Tibial artery (tissue), 4 donors: ENCODE measurements at regions not wholly inside any gene's neighbourhood (a gene's known extent, or its start where the extent isn't known, plus 50 kb on each side); places are given as distances from the start of the nearest gene placed in this dataset.

ENCODE experiments used
- DNase-seq, 2 donors: peaks; one replicate each; pipeline ENCODE4 v3.0.0-alpha.2; 2019
- H3K27ac ChIP-seq, 2 donors: fragments of 200-600 bp; sonication (generic) in 1 of 2; 1 replicate in 1 of 2; 2 replicates in 1 of 2; pipeline ENCODE4 v1.5.1; 2018 to 2019; ENCODE audit warnings: mild to moderate bottlenecking in 1 of 2
- H3K27me3 ChIP-seq, 2 donors: fragments of 200-600 bp; sonication (generic) in 1 of 2; one replicate each; pipeline versions ENCODE4 v1.5.1 to v1.6.0; 2016 to 2019
- H3K36me3 ChIP-seq, 3 donors: fragments of 200-600 bp; sonication (generic) in 2 of 3; one replicate each; pipeline ENCODE4 v1.5.1; 2016 to 2019; ENCODE audit warnings: mild to moderate bottlenecking in 2 of 3
- H3K4me1 ChIP-seq, 4 donors: fragments of 200-600 bp; sonication (generic) in 2 of 4; 1 replicate in 3 of 4; 2 replicates in 1 of 4; pipeline ENCODE4 v1.5.1; 2016 to 2019
- H3K4me3 ChIP-seq, 2 donors: fragments of 200-600 bp; sonication (generic) in 1 of 2; 1 replicate in 1 of 2; 2 replicates in 1 of 2; pipeline ENCODE4 v1.5.1; 2018 to 2019; ENCODE audit warnings: mild to moderate bottlenecking in 2 of 2
- H3K9me3 ChIP-seq, 3 donors: fragments of 200-600 bp; sonication (generic) in 1 of 3; one replicate each; pipeline ENCODE4 v1.5.1; 2016 to 2019
- CTCF ChIP-seq, 2 experiments: fragments of 200-600 bp in 1 of 2; fragments of 450-650 bp in 1 of 2; IDR thresholded peaks; one replicate each; pipeline ENCODE4 v1.5.1; 2017 to 2019; ENCODE audit warnings: antibody characterized with exemption in 2 of 2, mild to moderate bottlenecking in 1 of 2, moderate library complexity in 1 of 2
- intact Hi-C: fragments of 100-400 bp; cut with DNase I; formaldehyde crosslinking; loops from one replicate; pipeline ENCODE4 v1.15.0; 2023; ENCODE audit warnings: low total_unique reads

- Histone ChIP-seq H3K4me1 (no peaks in the 10 kb centered on the region), H3K27ac (no peak overlapping the region), H3K9me3 (no peaks in the 10 kb centered on the region), H3K4me3 (no peak overlapping the region), H3K27me3 (no peaks in the 10 kb centered on the region), H3K36me3 (no peaks in the 10 kb centered on the region)
- TF ChIP-seq CTCF (IDR thresholded peaks at IDR 0.05), result no peak
- intact Hi-C loops, result no loop called here
- DNase-seq, result no peak
These were observed 203.8 kb upstream of the CDH7 start for GRCh38 chr18:65547046-65547445.

GRCh38 chr18:65544701-65545100, 206.1 kb upstream of the CDH7 start:
- no peaks in the 10 kb centered on the region for H3K9me3 ChIP-seq
- no peak overlapping the region for H3K27ac ChIP-seq
- no peak for TF ChIP-seq CTCF (IDR thresholded peaks at IDR 0.05)
- DNase-seq, result no peak
- H3K4me1 ChIP-seq, result no peaks in the 10 kb centered on the region
- H3K27me3 ChIP-seq, result no peaks in the 10 kb centered on the region
- H3K4me3 ChIP-seq, result no peak overlapping the region
- intact Hi-C loops, result no loop called here
- no peaks in the 10 kb centered on the region for H3K36me3 ChIP-seq

- TF ChIP-seq CTCF (IDR thresholded peaks at IDR 0.05), result no peak
- no peak overlapping the region for H3K27ac ChIP-seq
- H3K4me3 ChIP-seq, result no peak overlapping the region
- H3K27me3 ChIP-seq, result no peaks in the 10 kb centered on the region
- DNase-seq, result no peak
- intact Hi-C loops, result no loop called here
- no peaks in the 10 kb centered on the region for H3K9me3 ChIP-seq
- H3K4me1 ChIP-seq, result no peaks in the 10 kb centered on the region
- H3K36me3 ChIP-seq, result no peaks in the 10 kb centered on the region
These were observed 222.8 kb upstream of the CDH7 start for GRCh38 chr18:65527879-65528633.

- H3K4me3 ChIP-seq, result no peak overlapping the region
- H3K9me3 ChIP-seq, result no peaks in the 10 kb centered on the region
- H3K27me3 ChIP-seq, result no peaks in the 10 kb centered on the region
- H3K4me1 ChIP-seq, result no peaks in the 10 kb centered on the region
- DNase-seq, result no peak
- intact Hi-C loops, result no loop called here
- no peak for TF ChIP-seq CTCF (IDR thresholded peaks at IDR 0.05)
- H3K36me3 ChIP-seq, result no peaks in the 10 kb centered on the region
- no peak overlapping the region for H3K27ac ChIP-seq
These were observed 224.7 kb upstream of the CDH7 start for GRCh38 chr18:65526099-65526498.

GRCh38 chr18:65523461-65523860, 227.4 kb upstream of the CDH7 start:
- Histone ChIP-seq H3K4me3 (no peak overlapping the region), H3K4me1 (no peaks in the 10 kb centered on the region), H3K36me3 (no peaks in the 10 kb centered on the region), H3K27me3 (no peaks in the 10 kb centered on the region), H3K9me3 (no peaks in the 10 kb centered on the region), H3K27ac (no peak overlapping the region)
- DNase-seq, result no peak
- TF ChIP-seq CTCF (IDR thresholded peaks at IDR 0.05), result no peak
- intact Hi-C loops, result no loop called here

- Histone ChIP-seq H3K4me3 (no peak overlapping the region), H3K9me3 (no peaks in the 10 kb centered on the region), H3K27me3 (no peaks in the 10 kb centered on the region), H3K36me3 (no peaks in the 10 kb centered on the region), H3K27ac (no peak overlapping the region), H3K4me1 (no peaks in the 10 kb centered on the region)
- intact Hi-C loops, result no loop called here
- no peak for DNase-seq
- no peak for TF ChIP-seq CTCF (IDR thresholded peaks at IDR 0.05)
These were observed 227.9 kb upstream of the CDH7 start for GRCh38 chr18:65522907-65523306.
